ENCODE measurements at regions not wholly inside any gene's neighbourhood (a gene's known extent, or its start where the extent isn't known, plus 50 kb on each side); places are given as distances from the start of the nearest gene placed in this dataset.

DNA sequence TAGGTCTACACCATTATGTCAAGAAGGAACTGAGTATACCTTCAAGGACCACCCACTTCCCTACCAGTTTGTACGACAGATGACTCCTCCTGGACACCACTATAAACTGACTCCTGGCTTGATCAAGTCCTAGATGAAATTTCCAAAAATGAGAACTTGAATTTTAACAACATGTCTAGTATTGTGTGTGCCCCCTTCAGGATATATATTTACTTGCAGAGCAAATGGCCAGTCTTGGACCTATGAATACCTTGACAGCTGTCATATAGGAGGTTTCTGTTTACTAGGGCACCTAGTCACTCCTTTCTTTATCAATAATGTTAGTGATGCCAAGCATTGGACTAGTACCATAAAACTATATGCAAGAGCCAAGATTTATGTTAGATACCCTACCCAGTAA, 94.1 kb upstream of the TMEM26 start:
- TF ChIP-seq CHD2 (IDR thresholded peaks at IDR 0.05; ENCODE audit: low read depth, low read length) = no peak
- TF ChIP-seq FOXK2 (conservative IDR thresholded peaks at IDR 0.05 in 1 of 2, IDR thresholded peaks at IDR 0.05 in 1 of 2; ENCODE audit: low read depth in 2 of 2) = no peak
- no peak for TF ChIP-seq HCFC1 (IDR thresholded peaks at IDR 0.05; ENCODE audit: low read depth, low read length)
- no peak for TF ChIP-seq CHCHD3 (CRISPR knock-in tag; IDR thresholded peaks at IDR 0.05)
- TF ChIP-seq, protein P1, sequence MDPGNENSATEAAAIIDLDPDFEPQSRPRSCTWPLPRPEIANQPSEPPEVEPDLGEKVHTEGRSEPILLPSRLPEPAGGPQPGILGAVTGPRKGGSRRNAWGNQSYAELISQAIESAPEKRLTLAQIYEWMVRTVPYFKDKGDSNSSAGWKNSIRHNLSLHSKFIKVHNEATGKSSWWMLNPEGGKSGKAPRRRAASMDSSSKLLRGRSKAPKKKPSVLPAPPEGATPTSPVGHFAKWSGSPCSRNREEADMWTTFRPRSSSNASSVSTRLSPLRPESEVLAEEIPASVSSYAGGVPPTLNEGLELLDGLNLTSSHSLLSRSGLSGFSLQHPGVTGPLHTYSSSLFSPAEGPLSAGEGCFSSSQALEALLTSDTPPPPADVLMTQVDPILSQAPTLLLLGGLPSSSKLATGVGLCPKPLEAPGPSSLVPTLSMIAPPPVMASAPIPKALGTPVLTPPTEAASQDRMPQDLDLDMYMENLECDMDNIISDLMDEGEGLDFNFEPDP (CRISPR knock-in tag; IDR thresholded peaks at IDR 0.05) = no peak
- TF ChIP-seq, protein P2, sequence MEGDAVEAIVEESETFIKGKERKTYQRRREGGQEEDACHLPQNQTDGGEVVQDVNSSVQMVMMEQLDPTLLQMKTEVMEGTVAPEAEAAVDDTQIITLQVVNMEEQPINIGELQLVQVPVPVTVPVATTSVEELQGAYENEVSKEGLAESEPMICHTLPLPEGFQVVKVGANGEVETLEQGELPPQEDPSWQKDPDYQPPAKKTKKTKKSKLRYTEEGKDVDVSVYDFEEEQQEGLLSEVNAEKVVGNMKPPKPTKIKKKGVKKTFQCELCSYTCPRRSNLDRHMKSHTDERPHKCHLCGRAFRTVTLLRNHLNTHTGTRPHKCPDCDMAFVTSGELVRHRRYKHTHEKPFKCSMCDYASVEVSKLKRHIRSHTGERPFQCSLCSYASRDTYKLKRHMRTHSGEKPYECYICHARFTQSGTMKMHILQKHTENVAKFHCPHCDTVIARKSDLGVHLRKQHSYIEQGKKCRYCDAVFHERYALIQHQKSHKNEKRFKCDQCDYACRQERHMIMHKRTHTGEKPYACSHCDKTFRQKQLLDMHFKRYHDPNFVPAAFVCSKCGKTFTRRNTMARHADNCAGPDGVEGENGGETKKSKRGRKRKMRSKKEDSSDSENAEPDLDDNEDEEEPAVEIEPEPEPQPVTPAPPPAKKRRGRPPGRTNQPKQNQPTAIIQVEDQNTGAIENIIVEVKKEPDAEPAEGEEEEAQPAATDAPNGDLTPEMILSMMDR (IDR thresholded peaks at IDR 0.05 in 2 of 3, conservative IDR thresholded peaks at IDR 0.05 in 1 of 3; ENCODE audit: insufficient read depth in 2 of 3, low read depth in 1 of 3, low read length in 3 of 3) = peak in 1 of 3 experiments; percentile 25; a peak in 1 of 6 replicates
- TF ChIP-seq, protein P3, sequence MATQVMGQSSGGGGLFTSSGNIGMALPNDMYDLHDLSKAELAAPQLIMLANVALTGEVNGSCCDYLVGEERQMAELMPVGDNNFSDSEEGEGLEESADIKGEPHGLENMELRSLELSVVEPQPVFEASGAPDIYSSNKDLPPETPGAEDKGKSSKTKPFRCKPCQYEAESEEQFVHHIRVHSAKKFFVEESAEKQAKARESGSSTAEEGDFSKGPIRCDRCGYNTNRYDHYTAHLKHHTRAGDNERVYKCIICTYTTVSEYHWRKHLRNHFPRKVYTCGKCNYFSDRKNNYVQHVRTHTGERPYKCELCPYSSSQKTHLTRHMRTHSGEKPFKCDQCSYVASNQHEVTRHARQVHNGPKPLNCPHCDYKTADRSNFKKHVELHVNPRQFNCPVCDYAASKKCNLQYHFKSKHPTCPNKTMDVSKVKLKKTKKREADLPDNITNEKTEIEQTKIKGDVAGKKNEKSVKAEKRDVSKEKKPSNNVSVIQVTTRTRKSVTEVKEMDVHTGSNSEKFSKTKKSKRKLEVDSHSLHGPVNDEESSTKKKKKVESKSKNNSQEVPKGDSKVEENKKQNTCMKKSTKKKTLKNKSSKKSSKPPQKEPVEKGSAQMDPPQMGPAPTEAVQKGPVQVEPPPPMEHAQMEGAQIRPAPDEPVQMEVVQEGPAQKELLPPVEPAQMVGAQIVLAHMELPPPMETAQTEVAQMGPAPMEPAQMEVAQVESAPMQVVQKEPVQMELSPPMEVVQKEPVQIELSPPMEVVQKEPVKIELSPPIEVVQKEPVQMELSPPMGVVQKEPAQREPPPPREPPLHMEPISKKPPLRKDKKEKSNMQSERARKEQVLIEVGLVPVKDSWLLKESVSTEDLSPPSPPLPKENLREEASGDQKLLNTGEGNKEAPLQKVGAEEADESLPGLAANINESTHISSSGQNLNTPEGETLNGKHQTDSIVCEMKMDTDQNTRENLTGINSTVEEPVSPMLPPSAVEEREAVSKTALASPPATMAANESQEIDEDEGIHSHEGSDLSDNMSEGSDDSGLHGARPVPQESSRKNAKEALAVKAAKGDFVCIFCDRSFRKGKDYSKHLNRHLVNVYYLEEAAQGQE (IDR thresholded peaks at IDR 0.05; ENCODE audit: borderline replicate concordance) = no peak
- TF ChIP-seq, protein P3 (CRISPR knock-in tag; IDR thresholded peaks at IDR 0.05; ENCODE audit: low read depth) = no peak

Measured in K562 (cell line).